ENCODE measurements at regions not wholly inside any gene's neighbourhood (a gene's known extent, or its start where the extent isn't known, plus 50 kb on each side); places are given as distances from the start of the nearest gene placed in this dataset.

DNA sequence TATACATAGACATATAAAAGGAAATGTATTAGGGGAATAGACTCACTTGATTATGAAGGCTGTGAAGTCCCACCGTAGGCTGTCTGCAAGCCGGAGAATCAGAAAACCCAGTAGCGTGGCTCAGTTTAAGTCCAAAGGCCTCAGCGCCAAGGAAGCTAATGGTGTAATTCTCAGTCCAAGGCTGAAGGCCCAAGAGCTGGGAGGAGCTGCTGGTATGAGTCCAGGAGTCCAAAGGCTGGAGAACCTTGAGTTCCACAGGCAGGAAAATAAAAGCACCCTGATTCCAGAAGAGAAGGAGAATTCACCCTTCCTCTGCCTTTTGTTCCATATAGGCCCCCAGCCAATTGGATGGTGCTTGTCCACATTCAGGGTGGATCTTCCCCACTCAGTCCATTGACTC, 166.2 kb upstream of the TAC1 start:
- no peak overlapping the region for H4K8ac ChIP-seq (replicated peaks; ENCODE audit: insufficient read length, low read depth, low read length)
- H3T11ph ChIP-seq (ENCODE audit: low read length): no peak overlapping the region
- no peak overlapping the region for H2AFZ ChIP-seq (ENCODE audit: low read length)
- Mint-ChIP-seq H3K27me3 (ENCODE audit: low read depth) (no peaks in the 10 kb centered on the region), H3K4me1 (no peaks in the 10 kb centered on the region), H3K36me3 (ENCODE audit: insufficient read depth in 1 of 3, low read depth in 3 of 3) (no peaks in the 10 kb centered on the region), H3K27ac (no peak overlapping the region), H3K9me3 (peaks cover 0 to 10% of the 10 kb centered on the region in 2 experiments; a peak in 3 of 5 replicates), H3K4me3 (no peak overlapping the region)
- no peak overlapping the region for H2BK12ac ChIP-seq (ENCODE audit: insufficient read length, low read depth, low read length)
- H4K20me1 ChIP-seq (ENCODE audit: control insufficient read depth, insufficient read depth, insufficient read length): no peaks in the 10 kb centered on the region
- DNase-seq: no peak
- no peak overlapping the region for H3K27ac ChIP-seq (ENCODE audit: insufficient read length, low read depth, low read length)
- no peak overlapping the region for H2BK20ac ChIP-seq (ENCODE audit: low read depth, low read length, poor library complexity, severe bottlenecking)
- H3K23me2 ChIP-seq (ENCODE audit: insufficient read length, low read depth, low read length, poor library complexity, severe bottlenecking): no peaks in the 10 kb centered on the region
- H2BK15ac ChIP-seq (ENCODE audit: low read depth, low read length): no peak overlapping the region
- TF ChIP-seq CTCF (conservative IDR thresholded peaks at IDR 0.05): no peak
- no peak overlapping the region for H2BK120ac ChIP-seq (ENCODE audit: low read depth, low read length, poor library complexity, severe bottlenecking)
- H2AK5ac ChIP-seq (ENCODE audit: insufficient read length, low read length): no peak overlapping the region
- H3K9me3 ChIP-seq (ENCODE audit: control insufficient read depth, low read depth, low read length): no peaks in the 10 kb centered on the region
- H4K91ac ChIP-seq (ENCODE audit: insufficient read length, low read depth, low read length): no peak overlapping the region
- H3K27me3 ChIP-seq (ENCODE audit: insufficient read depth, low read length): no peaks in the 10 kb centered on the region
- H3K18ac ChIP-seq (ENCODE audit: insufficient read length, low read depth, low read length): no peak overlapping the region
- no peak overlapping the region for H3K4me2 ChIP-seq (ENCODE audit: insufficient read depth, insufficient read length, low read length)
- no peak overlapping the region for H3K56ac ChIP-seq (ENCODE audit: insufficient read length, low read depth, low read length)
- WGBS (ENCODE audit: extremely low coverage, insufficient read length, low lambda C conversion rate): no CpG with 5 or more reads among the region's 4 CpGs
- H3K14ac ChIP-seq (ENCODE audit: insufficient read depth, low read length): no peak overlapping the region
- no peak overlapping the region for H2BK5ac ChIP-seq (ENCODE audit: insufficient read length, low read length)
- no peak overlapping the region for H4K5ac ChIP-seq (ENCODE audit: insufficient read length, low read depth, low read length)
- no peak overlapping the region for H3K9ac ChIP-seq (ENCODE audit: extremely low read depth, insufficient read length, low read length)
- H3K4me1 ChIP-seq (ENCODE audit: insufficient read depth, low read length): no peaks in the 10 kb centered on the region
- no peak overlapping the region for H3K23ac ChIP-seq (ENCODE audit: insufficient read length, low read depth, low read length)
- no peaks in the 10 kb centered on the region for H3K79me2 ChIP-seq (ENCODE audit: insufficient read depth, low read length)
- H3K79me1 ChIP-seq (ENCODE audit: insufficient read depth, low read depth, low read length, poor library complexity, severe bottlenecking): no peaks in the 10 kb centered on the region
- no peak overlapping the region for H3K4ac ChIP-seq (ENCODE audit: low read depth, low read length)
